Endothelial cell of umbilical vein (primary cell): ENCODE measurements at regions not wholly inside any gene's neighbourhood (a gene's known extent, or its start where the extent isn't known, plus 50 kb on each side); places are given as distances from the start of the nearest gene placed in this dataset.

ENCODE experiments used
- BruUV-seq: library from RNA; stranded (reverse); fragments of 400-500 nt; replicated peaks from 2 replicates; lab custom pipeline; 2021; lab: Mats Ljungman, UMichigan
- CTCF ChIA-PET: fragments of 300-600, 350-600 bp; sonication (Branson Sonifier 250); formaldehyde crosslinking; loops from one replicate; lab custom pipeline; 2021; ENCODE audit warnings: antibody characterized with exemption, inconsistent platforms; lab: Charles Lee
- POLR2A ChIA-PET: fragments of 300-600, 350-600 bp; sonication (Branson Sonifier 250); formaldehyde crosslinking; loops from one replicate; lab custom pipeline; 2021; ENCODE audit warnings: antibody characterized with exemption, inconsistent platforms; lab: Charles Lee
- DNase-seq: peaks from one replicate; pipeline ENCODE4 v3.0.0-alpha.2; 2011; ENCODE audit warnings: low read depth, low spot score
- FAIRE-seq: peaks from 2 replicates; lab custom pipeline; 2011; peaks lifted over from hg19 to GRCh38; lab: Jason Lieb, UNC
- H2AFZ ChIP-seq: 2 replicates; pipeline ENCODE4 v1.6.0; 2012; ENCODE audit warnings: low read depth, low read length, control low read depth, inconsistent platforms
- H3K27ac ChIP-seq: 2 replicates; pipeline ENCODE4 v1.5.1; 2011; ENCODE audit warnings: low read depth, mild to moderate bottlenecking, control low read depth, low read length, moderate library complexity; ENCODE audit not compliant: insufficient read depth
- H3K27me3 ChIP-seq, 2 experiments: 2 replicates each; pipeline versions ENCODE4 v1.6.0 to v1.6.1; 2011; ENCODE audit warnings: low read length in 2 of 2, mixed read lengths in 1 of 2; ENCODE audit not compliant: control insufficient read depth in 2 of 2, insufficient read depth in 2 of 2
- H3K36me3 ChIP-seq, 2 experiments: 2 replicates in 1 of 2; 3 replicates in 1 of 2; pipeline ENCODE4 v1.5.1; 2011; ENCODE audit warnings: low read length in 2 of 2, mild to moderate bottlenecking in 1 of 2, moderate library complexity in 1 of 2; ENCODE audit not compliant: control insufficient read depth in 2 of 2, insufficient read depth in 2 of 2; ENCODE audit errors: extremely low read depth in 1 of 2
- H3K4me1 ChIP-seq: 3 replicates; pipeline ENCODE4 v1.5.1; 2011; ENCODE audit warnings: mild to moderate bottlenecking, low read length; ENCODE audit not compliant: control insufficient read depth, insufficient read depth; ENCODE audit errors: extremely low read depth
- H3K4me2 ChIP-seq: 2 replicates; pipeline ENCODE4 v1.6.1; 2011; ENCODE audit warnings: low read length, control low read depth, mixed read lengths; ENCODE audit not compliant: insufficient read depth
- H3K4me3 ChIP-seq, 3 experiments: fragments of 200-600 bp in 1 of 3; sonication (generic), shearing (Covaris generic) in 1 of 3; replicated peaks in 1 of 3; 2 replicates each; pipeline ENCODE4 v1.5.1; 2011 to 2016; ENCODE audit warnings: control low read depth in 3 of 3, low read length in 3 of 3, mild to moderate bottlenecking in 2 of 3, inconsistent platforms in 1 of 3, low read depth in 1 of 3, moderate library complexity in 1 of 3; ENCODE audit not compliant: insufficient read depth in 1 of 3
- H3K79me2 ChIP-seq: 2 replicates; pipeline ENCODE4 v1.6.0; 2012; ENCODE audit warnings: low read length, inconsistent platforms; ENCODE audit not compliant: control insufficient read depth, insufficient read depth
- H3K9ac ChIP-seq: replicated peaks from 2 replicates; pipeline ENCODE3; 2011; ENCODE audit warnings: low read length, control low read depth; ENCODE audit not compliant: insufficient read depth; ENCODE audit errors: extremely low read depth
- H3K9me1 ChIP-seq: replicated peaks from 3 replicates; pipeline ENCODE4 v1.6.0; 2011; ENCODE audit warnings: mild to moderate bottlenecking, low read length; ENCODE audit not compliant: control insufficient read depth, insufficient read depth; ENCODE audit errors: extremely low read depth
- H3K9me3 ChIP-seq: replicated peaks from 2 replicates; pipeline ENCODE4 v1.5.1; 2012; ENCODE audit warnings: low read length, inconsistent platforms; ENCODE audit not compliant: control insufficient read depth, insufficient read depth
- H4K20me1 ChIP-seq: replicated peaks from 2 replicates; pipeline ENCODE3; 2011; ENCODE audit warnings: mild to moderate bottlenecking, low read length; ENCODE audit not compliant: control insufficient read depth, insufficient read depth; ENCODE audit errors: extremely low read depth
- CTCF ChIP-seq, 2 donors: IDR thresholded peaks; 1 replicate in 1 of 2; 2 replicates in 1 of 2; pipeline ENCODE4 v1.5.1; 2011; ENCODE audit warnings: low read length in 2 of 2, mild to moderate bottlenecking in 2 of 2, moderate library complexity in 2 of 2, control low read depth in 1 of 2, inconsistent platforms in 1 of 2, low read depth in 1 of 2; ENCODE audit not compliant: insufficient read depth in 1 of 2; ENCODE audit errors: extremely low read depth in 1 of 2
- EZH2 ChIP-seq: IDR thresholded peaks from 2 replicates; pipeline ENCODE4 v1.6.1; 2012; ENCODE audit warnings: borderline replicate concordance, low read depth, mild to moderate bottlenecking, moderate library complexity, low read length, inconsistent platforms; ENCODE audit not compliant: severe bottlenecking
- FOS ChIP-seq: IDR thresholded peaks from 2 replicates; pipeline ENCODE4 v1.6.1; 2011; ENCODE audit warnings: mild to moderate bottlenecking, low read length, moderate library complexity, borderline replicate concordance; ENCODE audit not compliant: insufficient read depth
- GATA2 ChIP-seq: IDR thresholded peaks from 2 replicates; pipeline ENCODE4 v1.7.0; 2011; ENCODE audit warnings: low read depth, mild to moderate bottlenecking, moderate library complexity, mixed read lengths, low read length; ENCODE audit not compliant: insufficient read length, insufficient read depth
- JUN ChIP-seq: IDR thresholded peaks from 2 replicates; pipeline ENCODE4 v1.6.1; 2011; ENCODE audit warnings: borderline replicate concordance, low read depth; ENCODE audit not compliant: insufficient read length, insufficient read depth
- MYC ChIP-seq: IDR thresholded peaks from one replicate; pipeline ENCODE4 v1.6.1; 2011; ENCODE audit warnings: mild to moderate bottlenecking, low read depth, low read length
- POLR2A ChIP-seq: IDR thresholded peaks from 2 replicates; pipeline ENCODE4 v1.6.1; 2012; ENCODE audit warnings: low read depth, mild to moderate bottlenecking, control low read depth, low read length
- POLR2AphosphoS5 ChIP-seq: IDR thresholded peaks from 2 replicates; pipeline ENCODE4 v1.6.1; 2012; ENCODE audit warnings: low read depth, mild to moderate bottlenecking, control low read depth, low read length, moderate library complexity; ENCODE audit not compliant: insufficient read depth
- dilution Hi-C: fragments of 300-500 bp; cut with MboI; formaldehyde crosslinking; loops from one replicate; pipeline ENCODE4 v1.15.0; 2019; ENCODE audit warnings: low sequenced_read_pairs; ENCODE audit not compliant: extremely low pct_ligation_motif_present
- intact Hi-C: fragments of 100-400 bp; cut with micrococcal nuclease; formaldehyde crosslinking; loops from one replicate; pipeline ENCODE4 v1.10.0; 2022
- TF ChIP-seq, protein P1 (sequence below): IDR thresholded peaks from 2 replicates; pipeline ENCODE4 v1.6.1; 2011; ENCODE audit not compliant: insufficient read depth, insufficient read length

- Histone ChIP-seq H3K36me3 (no peaks in the 10 kb centered on the region), H4K20me1 (no peaks in the 10 kb centered on the region), H3K4me2 (no peak overlapping the region), H2AFZ (no peak overlapping the region), H3K9me3 (no peaks in the 10 kb centered on the region), H3K4me3 (no peak overlapping the region), H3K9me1 (no peaks in the 10 kb centered on the region), H3K27ac (no peak overlapping the region), H3K9ac (no peak overlapping the region), H3K79me2 (no peaks in the 10 kb centered on the region), H3K27me3 (no peaks in the 10 kb centered on the region), H3K4me1 (peaks cover 21% of the 10 kb centered on the region)
- no peak for TF ChIP-seq GATA2
- no peak for TF ChIP-seq JUN
- TF ChIP-seq EZH2 = no peak
- no peak for TF ChIP-seq CTCF (IDR thresholded peaks at IDR 0.05; ENCODE audit: extremely low read depth in 1 of 2, insufficient read depth in 1 of 2, low read depth in 1 of 2, low read length in 2 of 2)
- no peak for TF ChIP-seq FOS
- TF ChIP-seq, protein P1, sequence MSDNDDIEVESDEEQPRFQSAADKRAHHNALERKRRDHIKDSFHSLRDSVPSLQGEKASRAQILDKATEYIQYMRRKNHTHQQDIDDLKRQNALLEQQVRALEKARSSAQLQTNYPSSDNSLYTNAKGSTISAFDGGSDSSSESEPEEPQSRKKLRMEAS = no peak
- no peak for TF ChIP-seq POLR2AphosphoS5
- TF ChIP-seq POLR2A = no peak
- TF ChIP-seq MYC = no peak
- intact Hi-C loops (no loop called here), dilution Hi-C loops (no loop called here)
- no TSS peak for BruUV-seq
- ChIA-PET CTCF (interaction anchor here (1.2 kb wide), 1 partner anchor 146 kb away, joined by 3 read pairs; no protein-coding TSS in a partner anchor), POLR2A (no interaction called here)
- FAIRE-seq = no peak
- no peak for DNase-seq
Measured at GRCh38 chr6:126876446-126876845, 242.0 kb upstream of the RSPO3 start.
